K562 (cell line): ENCODE measurements at regions not wholly inside any gene's neighbourhood (a gene's known extent, or its start where the extent isn't known, plus 50 kb on each side); places are given as distances from the start of the nearest gene placed in this dataset.

ENCODE experiments used
- TF ChIP-seq, protein P1 (sequence below): fragments of 250-450 bp; sonication (Bioruptor Pico); IDR thresholded peaks from 2 replicates; pipeline ENCODE4 v1.4.0; 2020; ENCODE audit warnings: mild to moderate bottlenecking
- TF ChIP-seq, protein P2 (sequence below): IDR thresholded peaks from 3 replicates; pipeline ENCODE4 v1.6.1; 2011; ENCODE audit warnings: borderline replicate concordance, mild to moderate bottlenecking; ENCODE audit not compliant: insufficient read length, insufficient read depth
- TF ChIP-seq, protein P3 (sequence below): fragments of 450-650 bp; formaldehyde crosslinking; IDR thresholded peaks from 2 replicates; pipeline ENCODE4 v1.4.0; 2022; ENCODE audit warnings: missing genetic modification characterization

DNA sequence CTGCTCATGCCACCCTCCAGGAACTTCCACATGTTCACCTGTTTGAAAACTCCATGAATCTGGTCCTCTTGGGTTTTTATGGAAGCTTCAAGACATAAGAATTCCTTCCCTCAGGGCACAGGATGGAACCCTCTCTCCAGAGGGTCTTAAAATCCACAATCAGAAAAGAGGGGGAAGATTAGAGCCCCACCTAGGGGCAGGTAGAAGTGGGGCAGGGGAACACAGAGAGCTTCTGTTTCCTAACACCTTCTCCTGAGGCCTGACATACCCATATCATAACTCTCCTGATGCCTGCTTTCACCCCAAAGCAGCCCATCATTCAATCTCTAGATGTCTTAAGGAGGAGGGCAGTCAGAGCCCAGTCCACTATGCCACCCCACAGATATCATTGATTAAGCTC lies 1087.7 kb upstream of the ARRDC3 start:
- TF ChIP-seq, protein P1, sequence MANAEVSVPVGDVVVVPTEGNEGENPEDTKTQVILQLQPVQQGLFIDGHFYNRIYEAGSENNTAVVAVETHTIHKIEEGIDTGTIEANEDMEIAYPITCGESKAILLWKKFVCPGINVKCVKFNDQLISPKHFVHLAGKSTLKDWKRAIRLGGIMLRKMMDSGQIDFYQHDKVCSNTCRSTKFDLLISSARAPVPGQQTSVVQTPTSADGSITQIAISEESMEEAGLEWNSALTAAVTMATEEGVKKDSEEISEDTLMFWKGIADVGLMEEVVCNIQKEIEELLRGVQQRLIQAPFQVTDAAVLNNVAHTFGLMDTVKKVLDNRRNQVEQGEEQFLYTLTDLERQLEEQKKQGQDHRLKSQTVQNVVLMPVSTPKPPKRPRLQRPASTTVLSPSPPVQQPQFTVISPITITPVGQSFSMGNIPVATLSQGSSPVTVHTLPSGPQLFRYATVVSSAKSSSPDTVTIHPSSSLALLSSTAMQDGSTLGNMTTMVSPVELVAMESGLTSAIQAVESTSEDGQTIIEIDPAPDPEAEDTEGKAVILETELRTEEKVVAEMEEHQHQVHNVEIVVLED (CRISPR knock-in tag): no peak
- TF ChIP-seq, protein P2, sequence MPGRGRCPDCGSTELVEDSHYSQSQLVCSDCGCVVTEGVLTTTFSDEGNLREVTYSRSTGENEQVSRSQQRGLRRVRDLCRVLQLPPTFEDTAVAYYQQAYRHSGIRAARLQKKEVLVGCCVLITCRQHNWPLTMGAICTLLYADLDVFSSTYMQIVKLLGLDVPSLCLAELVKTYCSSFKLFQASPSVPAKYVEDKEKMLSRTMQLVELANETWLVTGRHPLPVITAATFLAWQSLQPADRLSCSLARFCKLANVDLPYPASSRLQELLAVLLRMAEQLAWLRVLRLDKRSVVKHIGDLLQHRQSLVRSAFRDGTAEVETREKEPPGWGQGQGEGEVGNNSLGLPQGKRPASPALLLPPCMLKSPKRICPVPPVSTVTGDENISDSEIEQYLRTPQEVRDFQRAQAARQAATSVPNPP: no peak
- TF ChIP-seq, protein P3, sequence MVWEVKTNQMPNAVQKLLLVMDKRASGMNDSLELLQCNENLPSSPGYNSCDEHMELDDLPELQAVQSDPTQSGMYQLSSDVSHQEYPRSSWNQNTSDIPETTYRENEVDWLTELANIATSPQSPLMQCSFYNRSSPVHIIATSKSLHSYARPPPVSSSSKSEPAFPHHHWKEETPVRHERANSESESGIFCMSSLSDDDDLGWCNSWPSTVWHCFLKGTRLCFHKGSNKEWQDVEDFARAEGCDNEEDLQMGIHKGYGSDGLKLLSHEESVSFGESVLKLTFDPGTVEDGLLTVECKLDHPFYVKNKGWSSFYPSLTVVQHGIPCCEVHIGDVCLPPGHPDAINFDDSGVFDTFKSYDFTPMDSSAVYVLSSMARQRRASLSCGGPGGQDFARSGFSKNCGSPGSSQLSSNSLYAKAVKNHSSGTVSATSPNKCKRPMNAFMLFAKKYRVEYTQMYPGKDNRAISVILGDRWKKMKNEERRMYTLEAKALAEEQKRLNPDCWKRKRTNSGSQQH (CRISPR knock-in tag): no peak
